ENCODE measurements at regions not wholly inside any gene's neighbourhood (a gene's known extent, or its start where the extent isn't known, plus 50 kb on each side); places are given as distances from the start of the nearest gene placed in this dataset.

GRCh38 chr14:45686771-45687170 lies 433.8 kb upstream of the MIS18BP1 start:
- Histone ChIP-seq H3K4me2 (ENCODE audit: low read depth, low read length) (no peak overlapping the region), H3K9ac (ENCODE audit: low read length) (no peak overlapping the region), H3K4me3 (ENCODE audit: low read length) (no peak overlapping the region), H3K9me3 (replicated peaks; ENCODE audit: insufficient read depth, low read length) (no peaks in the 10 kb centered on the region), H3K79me2 (ENCODE audit: low read length) (no peaks in the 10 kb centered on the region), H2AFZ (ENCODE audit: low read length) (no peak overlapping the region), H3K27ac (ENCODE audit: low read length) (no peak overlapping the region), H3F3A (ENCODE audit: insufficient read depth, low read length) (no peaks in the 10 kb centered on the region), H4K20me1 (ENCODE audit: insufficient read depth, low read length) (no peaks in the 10 kb centered on the region), H3K9me2 (replicated peaks; ENCODE audit: insufficient read depth, low read length) (no peaks in the 10 kb centered on the region), H3K36me3 (replicated peaks; ENCODE audit: insufficient read depth, low read length) (no peaks in the 10 kb centered on the region), H3K27me3 (replicated peaks; ENCODE audit: insufficient read depth, low read length) (no peaks in the 10 kb centered on the region), H3K4me1 (ENCODE audit: low read length) (no peaks in the 10 kb centered on the region)
- no peak for DNase-seq
- TF ChIP-seq EZH2 (optimal IDR thresholded peaks at IDR 0.05; ENCODE audit: low read depth, low read length) (no peak), EZH2phosphoT487 (IDR thresholded peaks at IDR 0.05; ENCODE audit: low read length) (no peak)

GRCh38 chr14:45680531-45680930 lies 427.5 kb upstream of the MIS18BP1 start:
- Histone ChIP-seq H4K20me1 (ENCODE audit: insufficient read depth, low read length) (no peaks in the 10 kb centered on the region), H3K36me3 (replicated peaks; ENCODE audit: insufficient read depth, low read length) (no peaks in the 10 kb centered on the region), H3K9ac (ENCODE audit: low read length) (no peak overlapping the region), H3K4me3 (ENCODE audit: low read length) (no peak overlapping the region), H3K79me2 (ENCODE audit: low read length) (no peaks in the 10 kb centered on the region), H3K27ac (ENCODE audit: low read length) (no peak overlapping the region), H2AFZ (ENCODE audit: low read length) (no peak overlapping the region), H3K9me3 (replicated peaks; ENCODE audit: insufficient read depth, low read length) (no peaks in the 10 kb centered on the region), H3K9me2 (replicated peaks; ENCODE audit: insufficient read depth, low read length) (no peaks in the 10 kb centered on the region), H3F3A (ENCODE audit: insufficient read depth, low read length) (no peaks in the 10 kb centered on the region), H3K4me2 (ENCODE audit: low read depth, low read length) (no peak overlapping the region), H3K4me1 (ENCODE audit: low read length) (no peaks in the 10 kb centered on the region), H3K27me3 (replicated peaks; ENCODE audit: insufficient read depth, low read length) (no peaks in the 10 kb centered on the region)
- no peak for DNase-seq
- TF ChIP-seq EZH2phosphoT487 (IDR thresholded peaks at IDR 0.05; ENCODE audit: low read length) (no peak), EZH2 (optimal IDR thresholded peaks at IDR 0.05; ENCODE audit: low read depth, low read length) (no peak), CTCF (IDR thresholded peaks at IDR 0.05; ENCODE audit: low read length) (no peak)

GRCh38 chr14:45679853-45680252 lies 426.9 kb upstream of the MIS18BP1 start:
- H3K9me2 ChIP-seq (replicated peaks; ENCODE audit: insufficient read depth, low read length), result no peaks in the 10 kb centered on the region
- no peaks in the 10 kb centered on the region for H3K27me3 ChIP-seq (replicated peaks; ENCODE audit: insufficient read depth, low read length)
- TF ChIP-seq CTCF (IDR thresholded peaks at IDR 0.05; ENCODE audit: low read length) (no peak), EZH2 (optimal IDR thresholded peaks at IDR 0.05; ENCODE audit: low read depth, low read length) (no peak), EZH2phosphoT487 (IDR thresholded peaks at IDR 0.05; ENCODE audit: low read length) (no peak)
- H3K9ac ChIP-seq (ENCODE audit: low read length), result no peak overlapping the region
- H2AFZ ChIP-seq (ENCODE audit: low read length), result no peak overlapping the region
- no peaks in the 10 kb centered on the region for H4K20me1 ChIP-seq (ENCODE audit: insufficient read depth, low read length)
- DNase-seq, result no peak
- H3K9me3 ChIP-seq (replicated peaks; ENCODE audit: insufficient read depth, low read length), result no peaks in the 10 kb centered on the region
- no peaks in the 10 kb centered on the region for H3K79me2 ChIP-seq (ENCODE audit: low read length)
- H3K4me2 ChIP-seq (ENCODE audit: low read depth, low read length), result no peak overlapping the region
- H3K36me3 ChIP-seq (replicated peaks; ENCODE audit: insufficient read depth, low read length), result no peaks in the 10 kb centered on the region
- no peak overlapping the region for H3K27ac ChIP-seq (ENCODE audit: low read length)
- no peaks in the 10 kb centered on the region for H3F3A ChIP-seq (ENCODE audit: insufficient read depth, low read length)
- H3K4me1 ChIP-seq (ENCODE audit: low read length), result no peaks in the 10 kb centered on the region
- H3K4me3 ChIP-seq (ENCODE audit: low read length), result no peak overlapping the region

GRCh38 chr14:45678163-45678562 lies 425.2 kb upstream of the MIS18BP1 start:
- TF ChIP-seq CTCF (IDR thresholded peaks at IDR 0.05; ENCODE audit: low read length) (no peak), EZH2phosphoT487 (IDR thresholded peaks at IDR 0.05; ENCODE audit: low read length) (no peak), EZH2 (optimal IDR thresholded peaks at IDR 0.05; ENCODE audit: low read depth, low read length) (no peak)
- no peak for DNase-seq
- no peak overlapping the region for H3K9ac ChIP-seq (ENCODE audit: low read length)
- H2AFZ ChIP-seq (ENCODE audit: low read length), result no peak overlapping the region
- no peaks in the 10 kb centered on the region for H4K20me1 ChIP-seq (ENCODE audit: insufficient read depth, low read length)
- H3F3A ChIP-seq (ENCODE audit: insufficient read depth, low read length), result no peaks in the 10 kb centered on the region
- no peak overlapping the region for H3K4me3 ChIP-seq (ENCODE audit: low read length)
- no peak overlapping the region for H3K27ac ChIP-seq (ENCODE audit: low read length)
- no peak overlapping the region for H3K4me2 ChIP-seq (ENCODE audit: low read depth, low read length)
- no peaks in the 10 kb centered on the region for H3K4me1 ChIP-seq (ENCODE audit: low read length)
- H3K27me3 ChIP-seq (replicated peaks; ENCODE audit: insufficient read depth, low read length), result no peaks in the 10 kb centered on the region
- H3K79me2 ChIP-seq (ENCODE audit: low read length), result no peaks in the 10 kb centered on the region
- no peaks in the 10 kb centered on the region for H3K36me3 ChIP-seq (replicated peaks; ENCODE audit: insufficient read depth, low read length)
- H3K9me2 ChIP-seq (replicated peaks; ENCODE audit: insufficient read depth, low read length), result no peaks in the 10 kb centered on the region
- H3K9me3 ChIP-seq (replicated peaks; ENCODE audit: insufficient read depth, low read length), result no peaks in the 10 kb centered on the region

Measured in MM.1S (cell line).